HK-2 (cell line): ENCODE measurements at regions not wholly inside any gene's neighbourhood (a gene's known extent, or its start where the extent isn't known, plus 50 kb on each side); places are given as distances from the start of the nearest gene placed in this dataset.
"Not testable (repeated sequence)": the region's sequence is repeated elsewhere in the genome, so short reads cannot be mapped to it uniquely, and the experiment has no call there.

Experiments
- DNase-seq: peaks from one replicate; pipeline ENCODE4 v3.0.0-alpha.2; 2018; ENCODE audit not compliant: unreplicated experiment

- DNase-seq: no peak
These were observed 811.0 kb upstream of the GALNTL6 start for GRCh38 chr4:171002246-171002645.

DNA sequence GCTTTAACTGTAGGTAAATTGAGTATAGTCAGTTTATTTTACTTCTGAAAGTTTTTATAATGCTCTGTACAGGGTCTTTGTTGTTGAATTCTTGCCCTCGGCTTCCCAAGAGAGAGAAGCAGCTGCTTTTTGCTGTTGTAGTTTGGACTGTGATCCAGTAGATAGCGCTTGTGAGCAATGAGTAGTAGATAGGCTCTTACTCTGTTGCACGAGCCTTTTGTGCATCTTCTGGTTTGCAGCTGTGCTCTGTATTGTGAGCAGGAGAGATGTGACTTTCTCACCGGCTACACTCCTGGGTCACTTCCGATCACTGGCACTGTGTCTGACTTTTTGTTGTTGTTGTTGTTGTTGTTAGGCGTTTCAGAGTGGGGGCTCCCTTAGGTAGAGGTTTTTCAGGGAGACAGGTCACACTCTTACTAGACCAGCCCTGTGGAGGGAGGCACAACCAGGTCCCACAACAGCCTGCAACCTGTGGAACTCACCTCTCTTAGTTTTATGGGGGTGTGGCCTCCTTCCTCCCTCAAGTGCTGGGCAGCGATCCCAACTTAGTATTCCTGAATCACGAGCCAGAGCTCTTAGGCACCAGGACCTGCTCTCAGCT, 822.1 kb upstream of the GALNTL6 start:
- peak; percentile 13 for DNase-seq

GRCh38 chr4:170988446-170988845, 824.8 kb upstream of the GALNTL6 start:
- no peak for DNase-seq

GRCh38 chr4:170979736-170980135, 833.5 kb upstream of the GALNTL6 start:
- no peak for DNase-seq

DNA sequence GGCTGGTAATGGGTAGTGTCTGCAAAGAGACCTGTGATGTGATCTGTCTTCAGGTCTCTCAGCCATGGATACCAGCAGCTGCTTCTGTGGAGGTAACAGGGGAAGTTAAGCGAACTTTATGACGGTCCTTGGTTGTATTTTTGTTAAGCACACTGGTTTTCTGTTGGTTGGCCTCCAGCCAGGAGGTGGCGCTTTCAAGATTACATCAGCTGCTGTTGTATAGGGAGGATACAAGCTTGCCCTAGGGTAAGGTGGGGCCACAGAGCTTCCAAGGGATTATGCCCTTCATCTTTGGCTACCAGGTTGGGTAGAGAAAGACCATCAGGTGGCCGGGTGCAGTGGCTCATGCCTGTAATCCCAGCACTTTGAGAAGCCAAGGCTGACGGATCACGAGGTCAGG, 834.2 kb upstream of the GALNTL6 start:
- DNase-seq: no peak

- no peak for DNase-seq
These were observed 859.3 kb upstream of the AADAT start for GRCh38 chr4:170949084-170949483.

DNA sequence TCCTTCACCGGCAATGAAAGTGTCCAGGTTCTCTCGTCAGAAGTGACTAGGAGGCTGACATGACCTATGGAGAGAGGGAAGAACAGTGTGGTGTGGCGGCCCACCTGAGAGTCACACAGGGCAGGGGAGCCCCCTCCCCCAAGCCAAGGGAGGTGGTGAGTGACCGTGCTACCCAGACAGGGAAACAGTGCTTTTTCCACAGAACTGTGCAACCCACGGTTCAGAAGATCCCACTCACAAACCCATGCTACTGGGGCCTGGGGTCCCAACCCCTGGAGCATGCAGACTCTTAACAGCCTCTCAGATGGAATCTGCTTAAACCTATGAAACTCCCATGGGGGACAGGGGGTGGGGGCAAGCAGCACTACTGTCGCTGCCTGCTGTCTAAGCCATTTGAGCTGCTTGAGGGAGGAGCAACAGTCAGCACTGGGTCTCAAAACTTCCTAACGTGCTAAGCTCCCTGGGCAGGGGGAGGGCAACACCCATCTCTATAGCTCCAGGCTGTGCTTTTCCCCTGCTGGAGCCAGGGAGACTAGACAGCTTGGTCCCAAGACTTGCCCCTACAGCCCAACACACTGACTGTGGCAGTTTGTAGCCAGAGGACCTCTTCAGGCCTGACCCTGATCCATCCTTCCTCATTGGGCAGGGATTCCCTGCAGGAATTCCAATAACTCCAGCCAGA, 850.4 kb upstream of the AADAT start:
- no peak for DNase-seq

GRCh38 chr4:170938588-170938987, 848.8 kb upstream of the AADAT start:
- DNase-seq: no peak

DNA sequence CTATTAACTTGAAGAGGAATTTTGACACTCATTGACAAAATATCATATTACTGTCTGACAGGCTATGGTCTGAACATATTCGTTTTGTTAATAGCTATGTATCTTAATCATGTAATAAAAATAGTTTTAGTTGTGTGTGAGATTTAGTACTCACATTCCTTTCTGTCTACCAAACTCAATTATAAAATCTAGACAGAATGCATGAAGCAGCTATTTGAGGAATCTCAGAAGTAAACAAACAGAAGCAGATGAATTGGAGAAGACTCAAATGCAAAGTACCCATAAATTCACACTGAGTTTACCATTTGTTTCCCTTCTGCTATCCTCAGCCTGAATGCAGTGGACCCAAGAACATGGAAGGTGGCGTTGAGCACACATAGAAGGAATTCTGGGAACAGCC, 841.6 kb upstream of the AADAT start:
- DNase-seq: no peak

- DNase-seq: no peak
These were observed 798.9 kb upstream of the AADAT start for GRCh38 chr4:170888660-170889059.

DNA sequence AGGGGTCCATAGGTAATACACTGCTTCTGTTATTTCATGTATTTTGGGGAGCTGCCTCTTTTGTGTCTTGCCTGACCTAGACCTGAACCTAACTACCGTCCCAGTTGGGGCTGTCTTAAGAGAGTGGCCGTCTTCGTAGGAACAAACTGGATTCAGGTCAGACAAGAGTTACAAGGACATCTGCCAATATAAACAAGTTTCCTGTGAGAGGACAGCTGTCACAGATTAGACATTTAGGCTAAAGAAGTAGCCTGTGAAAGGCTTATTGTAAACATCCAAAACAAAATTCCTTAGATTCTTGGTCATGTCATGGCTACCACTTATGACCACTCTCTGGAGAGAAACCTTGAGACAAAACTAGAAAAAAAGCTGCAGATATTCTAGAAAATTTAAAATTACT, 797.6 kb upstream of the AADAT start:
- DNase-seq: no peak

- no peak for DNase-seq
These were observed 795.3 kb upstream of the AADAT start for GRCh38 chr4:170884969-170885570.

GRCh38 chr4:170881646-170882045, 791.9 kb upstream of the AADAT start:
- DNase-seq: not testable (repeated sequence)

- no peak for DNase-seq
These were observed 786.1 kb upstream of the AADAT start for GRCh38 chr4:170875868-170876267.

- no peak for DNase-seq
These were observed 783.0 kb upstream of the AADAT start for GRCh38 chr4:170872794-170873193.

- DNase-seq: no peak
These were observed 778.4 kb upstream of the AADAT start for GRCh38 chr4:170868170-170868569.

- no peak for DNase-seq
These were observed 764.3 kb upstream of the AADAT start for GRCh38 chr4:170854097-170854496.

DNA sequence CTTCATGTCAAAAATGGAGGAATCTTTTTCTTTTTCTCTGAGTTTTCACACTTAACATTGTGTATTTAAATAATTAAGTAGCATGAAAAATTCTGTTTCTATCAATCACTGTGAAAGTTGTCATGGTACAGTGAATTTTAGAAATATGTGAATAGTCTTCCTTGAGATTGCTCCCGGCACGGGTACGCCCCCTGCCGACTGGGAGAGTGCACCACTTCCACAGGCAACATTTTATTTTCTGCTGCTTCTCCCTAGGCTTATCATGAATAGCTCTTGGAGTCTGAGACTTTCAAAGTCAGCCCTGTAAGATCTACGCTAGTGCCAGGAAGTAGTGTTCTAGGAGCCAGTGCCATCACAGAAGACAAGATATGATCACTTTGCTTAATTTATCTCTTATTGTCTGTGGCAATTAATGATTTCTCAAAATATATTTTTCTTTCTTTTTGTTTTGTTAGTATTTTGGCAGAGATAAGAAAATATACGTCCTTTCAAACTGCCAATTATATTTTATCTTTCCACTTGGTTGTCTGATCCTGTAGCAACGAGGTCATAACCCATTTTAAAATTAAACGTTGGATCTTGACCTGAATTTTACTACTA, 763.8 kb upstream of the AADAT start:
- DNase-seq: peak; percentile 50

DNA sequence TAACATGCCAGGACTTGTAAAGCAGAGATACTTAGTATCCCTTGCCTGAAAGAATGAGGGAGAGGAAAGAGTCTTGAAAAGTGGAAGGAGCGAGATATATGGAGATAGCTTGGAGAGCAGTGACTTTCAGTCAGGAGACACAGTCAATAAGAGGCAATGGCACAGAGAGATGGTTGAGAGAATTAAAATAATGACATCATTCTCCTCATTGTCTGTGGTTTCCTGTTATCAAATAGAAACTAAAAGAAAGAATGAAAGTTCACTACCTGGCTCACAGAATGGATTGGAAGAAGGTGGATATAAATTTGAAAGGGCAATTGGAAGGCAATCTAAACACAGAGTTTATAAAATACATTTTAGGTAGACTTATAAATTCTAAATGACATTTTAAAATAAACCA, 760.2 kb upstream of the AADAT start:
- no peak for DNase-seq

DNA sequence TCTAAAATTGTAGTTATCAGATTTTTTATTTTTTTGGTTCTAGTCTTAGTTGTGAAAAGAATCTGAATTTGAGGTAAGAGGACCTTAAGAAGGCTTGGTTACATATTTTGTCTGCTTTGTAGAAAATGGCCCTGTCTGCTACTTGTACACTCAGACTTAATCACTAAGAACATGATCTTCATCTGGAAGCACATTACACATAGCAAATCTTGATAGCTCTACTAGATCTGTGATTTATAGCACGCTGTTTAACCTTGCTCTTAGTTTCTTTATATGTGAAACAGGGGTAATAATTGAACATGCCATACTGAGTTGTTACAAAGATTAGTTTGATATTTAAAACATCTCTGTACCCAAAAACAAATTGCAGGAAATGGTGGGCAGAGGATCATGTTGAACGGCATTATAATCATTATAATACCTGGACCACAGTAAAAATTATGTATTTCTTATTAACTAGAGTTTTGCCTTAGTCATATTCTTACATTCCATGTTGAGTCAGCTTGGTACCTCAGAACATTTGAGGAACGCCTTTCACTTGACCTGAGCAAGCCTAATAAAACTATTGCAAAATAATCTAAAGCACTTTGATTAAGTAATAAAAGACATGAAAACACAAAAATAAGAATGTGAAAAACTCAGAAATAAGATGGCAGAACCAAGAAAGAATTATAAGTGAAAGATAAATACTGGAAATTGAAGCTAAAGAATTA, 738.0 kb upstream of the AADAT start:
- no peak for DNase-seq

- DNase-seq: no peak
These were observed 729.0 kb upstream of the AADAT start for GRCh38 chr4:170818786-170819185.

- DNase-seq: no peak
These were observed 715.6 kb upstream of the AADAT start for GRCh38 chr4:170805352-170805751.
